Renal pelvis (tissue), 1 donor: ENCODE measurements at regions not wholly inside any gene's neighbourhood (a gene's known extent, or its start where the extent isn't known, plus 50 kb on each side); places are given as distances from the start of the nearest gene placed in this dataset.

Experiments used
- DNase-seq: peaks from one replicate; pipeline ENCODE4 v3.0.0-alpha.2; 2013

GRCh38 chr2:144333143-144333555 lies 186.8 kb downstream of the ZEB2 start:
- no peak for DNase-seq

- peak; percentile 90 for DNase-seq
These were observed 187.4 kb downstream of the ZEB2 start for GRCh38 chr2:144332356-144333142.

- DNase-seq, result no peak
These were observed 188.1 kb downstream of the ZEB2 start for GRCh38 chr2:144331674-144332355.

DNA sequence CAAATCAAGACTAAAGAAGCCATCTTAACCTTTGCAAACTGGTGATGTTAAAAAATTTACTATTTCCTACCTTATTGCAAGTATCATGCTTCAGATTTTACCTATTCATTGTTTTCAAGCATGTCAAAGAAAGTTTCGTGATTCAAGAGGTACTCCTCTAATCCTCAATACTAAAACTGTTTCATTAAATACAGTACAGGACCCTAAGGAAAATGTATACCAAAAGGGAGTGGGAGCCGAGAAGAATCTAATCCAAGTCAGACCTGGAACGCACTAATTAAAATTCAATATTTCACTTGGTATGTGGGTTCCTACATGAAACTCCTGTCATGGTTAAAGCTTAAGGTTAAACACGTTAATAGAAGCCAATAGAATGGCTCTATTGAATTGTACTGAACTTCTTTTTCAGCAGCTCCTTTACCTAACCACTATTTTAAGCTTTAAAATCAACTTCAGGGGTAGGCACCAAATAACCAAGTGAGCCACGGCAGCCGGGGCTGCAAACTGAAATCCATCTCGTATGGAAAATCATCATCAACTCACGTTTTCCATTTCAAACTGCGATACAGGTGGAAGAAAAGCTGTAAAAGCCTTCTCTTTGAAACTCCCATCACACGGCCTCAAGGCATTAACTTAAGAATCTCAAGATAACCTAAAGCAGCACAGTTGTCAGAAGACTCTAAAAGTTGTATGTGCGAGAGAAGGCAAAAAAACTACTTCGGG lies 188.8 kb downstream of the ZEB2 start:
- DNase-seq, result peak; percentile 30

GRCh38 chr2:144329472-144329871 lies 190.4 kb downstream of the ZEB2 start:
- DNase-seq, result no peak

DNA sequence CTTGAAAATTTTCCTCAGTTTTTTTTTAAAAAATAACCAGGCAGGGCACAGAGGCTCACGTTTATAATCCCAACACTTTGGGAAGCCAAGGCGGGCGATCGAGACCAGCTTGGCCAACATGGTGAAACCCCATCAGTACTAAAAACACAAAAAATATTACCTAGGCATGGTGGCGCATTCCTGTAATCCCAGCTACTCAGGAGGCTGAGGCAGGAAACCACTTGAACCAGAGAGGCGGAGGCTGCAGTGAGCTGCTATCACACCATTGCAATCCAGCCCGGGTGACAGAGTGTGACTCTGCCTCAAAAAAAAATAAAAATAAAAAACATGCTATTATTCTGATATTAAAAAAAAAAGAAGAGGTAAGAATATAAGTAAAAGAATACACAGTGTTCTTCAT lies 191.0 kb downstream of the ZEB2 start:
- no peak for DNase-seq

DNA sequence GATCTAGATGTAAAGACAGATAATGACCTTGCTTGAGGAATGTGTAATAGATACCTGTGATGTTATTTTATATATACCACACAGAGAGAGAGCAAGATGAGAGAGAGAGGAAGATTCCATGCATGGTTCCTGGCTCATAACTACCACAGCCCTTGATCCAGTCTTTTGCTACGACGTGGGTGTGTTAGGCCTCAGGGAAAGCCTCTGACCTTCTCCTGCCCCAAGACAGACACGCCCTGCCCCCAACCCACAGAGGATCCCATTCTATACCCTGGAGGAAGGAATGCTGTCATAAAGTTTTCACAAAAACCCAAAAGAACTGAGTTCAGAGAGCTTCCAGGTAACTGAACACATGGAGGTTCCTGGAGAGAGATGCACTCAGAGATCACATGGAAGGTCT lies 193.1 kb downstream of the ZEB2 start:
- DNase-seq, result no peak

GRCh38 chr2:144325086-144325485 lies 194.8 kb downstream of the ZEB2 start:
- peak; percentile 11 for DNase-seq

DNA sequence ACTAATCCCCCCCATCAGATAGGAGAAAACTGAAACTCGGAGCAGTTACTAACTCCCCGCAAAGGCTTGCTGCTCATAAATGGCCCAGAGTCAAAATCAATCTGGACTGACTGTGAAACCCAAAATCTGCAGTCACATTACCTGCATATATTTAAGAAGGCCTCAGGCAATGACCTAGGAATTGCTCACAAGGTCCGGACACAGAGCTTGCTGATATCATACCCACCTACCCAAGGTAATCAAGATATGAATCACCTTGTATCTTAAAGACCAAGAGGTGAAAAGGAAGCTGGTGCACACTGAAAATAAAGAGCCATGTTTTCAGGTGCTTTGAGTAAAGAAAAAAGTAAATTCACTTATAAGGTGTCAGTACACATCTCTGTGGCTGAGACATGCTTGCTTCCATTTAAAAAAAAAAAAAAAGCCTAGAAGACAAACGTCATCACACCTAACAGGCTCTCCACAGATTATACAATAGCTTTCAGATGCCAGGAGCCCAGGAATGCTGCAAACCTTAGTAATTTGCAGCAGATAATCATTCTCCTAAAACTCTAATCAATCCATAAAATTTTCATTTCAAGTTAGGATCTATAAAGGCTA lies 195.4 kb downstream of the ZEB2 start:
- DNase-seq, result no peak

- DNase-seq, result no peak
These were observed 196.0 kb downstream of the ZEB2 start for GRCh38 chr2:144323946-144324345.

GRCh38 chr2:144322379-144322778 lies 197.5 kb downstream of the ZEB2 start:
- no peak for DNase-seq

DNA sequence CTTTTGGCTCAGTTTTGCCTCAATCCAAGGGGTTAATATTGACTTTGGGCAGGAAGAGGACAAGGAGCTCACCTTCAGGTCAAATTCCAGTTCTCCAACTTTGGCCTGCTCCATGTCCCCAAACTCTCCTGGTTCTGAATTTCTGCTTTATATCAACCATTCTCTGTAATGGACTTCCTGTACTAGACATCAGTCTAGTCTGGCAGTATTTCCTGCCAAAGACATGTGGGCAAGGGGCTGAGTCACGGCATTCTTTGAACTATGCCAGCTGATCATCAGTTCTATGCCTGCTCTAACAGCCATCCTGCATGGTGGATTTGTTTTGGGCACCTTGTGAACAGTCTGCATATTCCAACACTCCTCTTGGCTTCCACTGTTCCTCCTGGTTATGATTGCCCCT lies 199.4 kb downstream of the ZEB2 start:
- DNase-seq, result no peak

DNA sequence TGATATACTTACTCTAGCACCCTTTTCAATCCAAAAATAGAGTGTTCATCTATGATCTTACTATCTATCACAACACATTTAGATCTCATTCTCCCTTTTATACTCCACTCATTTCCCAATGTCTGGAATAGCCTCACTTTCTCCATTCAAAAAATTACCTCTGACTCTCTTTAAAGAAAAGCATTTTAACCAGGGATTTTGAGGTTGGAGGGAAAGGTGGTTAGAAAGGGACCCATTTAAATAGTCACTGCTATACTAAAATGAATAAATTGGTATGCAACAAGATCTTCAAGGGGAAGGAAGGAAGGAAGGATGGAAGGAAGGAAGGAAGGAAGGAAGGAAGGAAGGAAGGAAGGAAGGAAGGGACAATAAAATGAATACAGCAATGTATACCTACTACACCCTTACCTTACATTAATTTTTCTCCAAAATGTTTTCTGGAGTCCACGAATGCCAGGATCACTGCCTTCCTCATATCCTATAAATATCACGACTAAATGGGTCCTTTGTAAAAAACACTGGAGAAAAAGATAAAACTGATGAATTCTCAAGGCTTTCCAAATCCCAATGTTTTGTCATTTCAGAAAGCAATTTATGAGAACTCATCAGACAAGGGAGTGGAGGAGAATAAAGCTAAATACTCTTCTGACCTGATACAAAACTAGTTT lies 202.7 kb downstream of the ZEB2 start:
- DNase-seq, result no peak

GRCh38 chr2:144310889-144311608 lies 208.9 kb downstream of the ZEB2 start:
- no peak for DNase-seq

- no peak for DNase-seq
These were observed 209.4 kb downstream of the ZEB2 start for GRCh38 chr2:144310484-144310883.

- DNase-seq, result no peak
These were observed 212.2 kb downstream of the ZEB2 start for GRCh38 chr2:144307711-144308110.

DNA sequence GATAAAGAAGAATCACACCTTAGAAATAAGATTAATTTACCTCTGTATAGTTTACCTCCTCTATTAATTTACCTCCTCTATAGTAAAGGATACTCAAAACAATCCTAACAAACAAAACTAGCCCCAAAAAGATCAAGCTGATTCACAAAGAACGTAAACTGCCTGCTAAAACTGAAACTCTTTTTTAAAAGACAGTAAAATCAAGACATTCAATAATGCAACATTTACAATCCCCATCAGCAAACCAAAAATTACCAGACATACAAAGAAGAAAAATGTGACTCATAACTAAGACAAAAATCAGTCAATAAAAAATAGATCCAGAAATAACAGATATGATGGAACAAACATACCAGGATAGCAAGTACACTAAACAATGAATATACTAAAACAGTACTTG lies 215.7 kb downstream of the ZEB2 start:
- no peak for DNase-seq

- DNase-seq, result no peak
These were observed 219.3 kb downstream of the ZEB2 start for GRCh38 chr2:144300632-144301031.

DNA sequence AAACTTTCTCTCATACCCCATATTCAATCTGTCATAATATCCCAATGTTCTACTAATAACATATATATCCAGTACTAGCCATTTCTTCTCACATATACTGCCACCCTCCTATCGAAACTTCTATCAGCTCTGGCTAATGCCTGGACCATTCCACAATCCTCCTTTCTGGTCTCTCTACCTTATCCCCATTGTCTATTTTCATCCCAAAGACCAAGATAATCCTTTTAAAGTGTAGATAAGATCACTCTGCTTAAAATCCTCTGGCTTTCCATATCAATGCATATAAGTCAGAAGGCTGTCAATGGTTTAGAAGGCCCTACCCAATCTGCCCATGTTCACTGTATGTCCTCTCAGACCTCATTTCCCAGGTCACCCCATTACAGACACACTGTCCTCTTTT lies 229.6 kb downstream of the ZEB2 start:
- DNase-seq, result no peak

DNA sequence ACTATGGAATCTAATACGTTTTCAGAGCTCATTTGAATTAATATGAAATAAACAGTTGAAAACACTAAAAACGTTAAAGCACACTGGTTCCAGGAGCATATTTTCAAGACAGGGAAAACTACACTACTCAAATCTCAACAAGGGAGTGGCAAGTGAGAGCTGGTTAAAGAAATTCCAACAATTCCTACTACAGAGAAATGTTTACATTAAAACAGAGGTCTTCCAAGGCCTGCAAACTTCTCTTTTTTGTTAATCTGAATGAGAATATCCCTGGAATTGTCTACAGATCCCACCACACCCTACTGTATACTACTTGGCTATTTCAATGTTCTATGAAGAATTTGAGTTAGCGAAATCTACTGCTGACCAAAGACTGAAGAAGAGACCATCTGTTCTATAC lies 231.5 kb downstream of the ZEB2 start:
- no peak for DNase-seq

- DNase-seq, result no peak
These were observed 234.6 kb downstream of the ZEB2 start for GRCh38 chr2:144285324-144285723.
